ENCODE measurements at regions not wholly inside any gene's neighbourhood (a gene's known extent, or its start where the extent isn't known, plus 50 kb on each side); places are given as distances from the start of the nearest gene placed in this dataset.

DNA sequence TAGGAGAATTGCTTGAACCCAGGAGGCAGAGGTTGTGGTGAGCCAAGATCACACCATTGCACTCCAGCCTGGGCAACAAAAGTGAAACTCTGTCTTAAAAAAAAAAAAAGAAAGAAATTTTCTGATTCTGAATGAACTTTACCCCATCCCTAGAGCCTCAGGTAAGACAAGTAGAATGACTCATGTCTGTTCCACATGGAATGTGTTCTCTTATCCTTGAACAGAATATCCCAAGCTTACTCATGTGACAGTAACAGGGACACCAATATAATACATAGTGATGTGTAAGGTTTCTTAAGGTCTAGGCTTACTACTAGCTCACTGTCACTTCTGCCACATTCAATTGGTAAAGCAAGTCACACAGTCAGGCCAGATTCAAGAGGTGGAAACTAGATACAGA is 219.6 kb upstream of the BTBD3 start:
- TF ChIP-seq POLR2A (IDR thresholded peaks at IDR 0.05; ENCODE audit: low read length) (no peak), GATA1 (IDR thresholded peaks at IDR 0.05; ENCODE audit: low read depth, low read length) (no peak)
